PC-9 (cell line): ENCODE measurements at regions not wholly inside any gene's neighbourhood (a gene's known extent, or its start where the extent isn't known, plus 50 kb on each side); places are given as distances from the start of the nearest gene placed in this dataset.

Experiments used
- CTCF ChIP-seq: fragments of 200-600 bp; sonication (generic); conservative IDR thresholded peaks from 2 replicates; pipeline ENCODE4 v1.6.1; 2017; ENCODE audit warnings: mixed run types, antibody characterized with exemption, mild to moderate bottlenecking, moderate library complexity
- EZH2 ChIP-seq: fragments of 200-600 bp; sonication (generic); IDR thresholded peaks from 2 replicates; pipeline ENCODE4 v1.8.0; 2017; ENCODE audit warnings: antibody characterized with exemption, low read depth

- no peak for TF ChIP-seq CTCF
- TF ChIP-seq EZH2 = no peak
Observed at GRCh38 chr4:34258176-34258575, 1986.1 kb downstream of the ARAP2 start.
